ENCODE measurements at regions not wholly inside any gene's neighbourhood (a gene's known extent, or its start where the extent isn't known, plus 50 kb on each side); places are given as distances from the start of the nearest gene placed in this dataset.

- no peak for DNase-seq (ENCODE audit: low spot score)
- TF ChIP-seq CTCF (IDR thresholded peaks at IDR 0.05; ENCODE audit: extremely low read depth, missing control alignments), result no peak
These were observed 399.1 kb downstream of the DAD1 start for GRCh38 chr14:22189881-22190280.

DNA sequence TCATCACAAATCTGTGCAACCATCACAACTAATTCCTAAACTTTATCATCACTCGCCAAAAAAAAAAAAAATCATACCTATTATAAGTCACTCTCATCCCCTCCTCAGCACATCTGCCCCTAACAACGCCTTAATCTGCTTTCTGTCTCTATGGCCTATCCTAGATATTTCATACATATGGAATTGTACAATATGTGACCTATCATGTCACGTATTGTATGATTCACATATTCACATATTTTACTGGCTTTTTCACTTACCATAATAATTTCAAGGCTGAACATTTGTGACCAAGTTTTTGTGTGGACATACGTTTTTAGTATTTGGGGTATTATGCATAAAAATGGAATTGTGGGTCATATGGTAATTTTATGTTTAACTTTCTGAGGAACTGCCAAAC, 400.7 kb downstream of the DAD1 start:
- no peak for TF ChIP-seq CTCF (IDR thresholded peaks at IDR 0.05; ENCODE audit: extremely low read depth, missing control alignments)
- DNase-seq (ENCODE audit: low spot score), result no peak

GRCh38 chr14:22185789-22186188, 403.2 kb downstream of the DAD1 start:
- no peak for TF ChIP-seq CTCF (IDR thresholded peaks at IDR 0.05; ENCODE audit: extremely low read depth, missing control alignments)
- no peak for DNase-seq (ENCODE audit: low spot score)

GRCh38 chr14:22185191-22185590, 403.8 kb downstream of the DAD1 start:
- no peak for DNase-seq (ENCODE audit: low spot score)
- no peak for TF ChIP-seq CTCF (IDR thresholded peaks at IDR 0.05; ENCODE audit: extremely low read depth, missing control alignments)

- no peak for TF ChIP-seq CTCF (IDR thresholded peaks at IDR 0.05; ENCODE audit: extremely low read depth, missing control alignments)
- DNase-seq (ENCODE audit: low spot score), result no peak
These were observed 404.2 kb downstream of the DAD1 start for GRCh38 chr14:22184830-22185168.

GRCh38 chr14:22184157-22184829, 404.7 kb downstream of the DAD1 start:
- no peak for DNase-seq (ENCODE audit: low spot score)
- no peak for TF ChIP-seq CTCF (IDR thresholded peaks at IDR 0.05; ENCODE audit: extremely low read depth, missing control alignments)

- no peak for TF ChIP-seq CTCF (IDR thresholded peaks at IDR 0.05; ENCODE audit: extremely low read depth, missing control alignments)
These were observed 409.0 kb downstream of the DAD1 start for GRCh38 chr14:22180045-22180444.

More at GRCh38 chr14:22180045-22180444, 409.0 kb downstream of the DAD1 start:
- DNase-seq (ENCODE audit: low spot score), result no peak
